NT2/D1 (cell line): ENCODE measurements at regions not wholly inside any gene's neighbourhood (a gene's known extent, or its start where the extent isn't known, plus 50 kb on each side); places are given as distances from the start of the nearest gene placed in this dataset.

Source experiments
- DNase-seq: peaks from one replicate; pipeline ENCODE4 v3.0.0-alpha.2; 2011; ENCODE audit warnings: low read depth, low spot score
- H3K27me3 ChIP-seq: 2 replicates; pipeline ENCODE4 v1.6.0; 2011; ENCODE audit warnings: mild to moderate bottlenecking; ENCODE audit not compliant: insufficient read length, insufficient read depth
- H3K36me3 ChIP-seq: 2 replicates; pipeline ENCODE4 v1.6.1; 2011; ENCODE audit warnings: mild to moderate bottlenecking, low read length, mixed read lengths; ENCODE audit not compliant: insufficient read depth, insufficient read length
- H3K4me1 ChIP-seq: 2 replicates; pipeline ENCODE4 v1.5.1; 2011; ENCODE audit not compliant: insufficient read depth, insufficient read length
- H3K4me3 ChIP-seq: 2 replicates; pipeline ENCODE4 v1.5.1; 2011; ENCODE audit warnings: low read depth; ENCODE audit not compliant: insufficient read length
- H3K9ac ChIP-seq: 2 replicates; pipeline ENCODE4 v1.6.0; 2011; ENCODE audit warnings: low read depth; ENCODE audit not compliant: insufficient read length
- H3K9me3 ChIP-seq: 2 replicates; pipeline ENCODE4 v1.5.1; 2011; ENCODE audit warnings: mild to moderate bottlenecking, low read length; ENCODE audit not compliant: insufficient read depth
- SUZ12 ChIP-seq: IDR thresholded peaks from 2 replicates; pipeline ENCODE4 v1.6.1; 2011; ENCODE audit not compliant: insufficient read length, insufficient read depth; ENCODE audit errors: extremely low read depth
- YY1 ChIP-seq: IDR thresholded peaks from 2 replicates; pipeline ENCODE4 v1.6.1; 2011; ENCODE audit not compliant: insufficient read length, insufficient read depth
- ZNF274 ChIP-seq: IDR thresholded peaks from 2 replicates; pipeline ENCODE4 v1.6.1; 2011; ENCODE audit warnings: mild to moderate bottlenecking, low read depth, low read length

DNA sequence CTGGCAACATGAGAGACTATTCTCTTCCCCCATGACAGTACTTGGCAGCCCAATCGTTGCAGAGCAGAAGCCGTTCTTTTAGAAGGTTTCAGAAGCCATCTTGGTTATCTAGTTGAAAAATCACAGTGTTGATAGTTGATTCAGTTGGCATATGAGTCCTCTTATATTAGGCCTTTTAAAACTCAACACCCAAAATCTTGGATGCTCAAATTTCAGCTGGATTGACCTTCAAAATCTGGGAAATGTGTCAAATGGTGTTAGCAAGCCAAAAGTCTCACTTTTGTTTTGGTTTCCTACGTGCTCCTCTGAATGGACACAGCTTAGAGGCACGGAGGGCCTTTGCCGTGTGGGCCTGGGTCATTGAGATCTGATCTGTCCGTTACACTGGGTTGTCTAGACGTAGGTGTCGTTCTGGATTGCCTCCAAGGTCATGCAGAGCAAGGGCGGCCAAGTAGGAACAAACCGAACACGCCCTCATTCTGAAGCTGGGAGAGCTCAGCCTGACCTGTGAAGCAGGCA lies 59.3 kb upstream of the BMPER start:
- H3K27me3 ChIP-seq = no peaks in the 10 kb centered on the region
- H3K9ac ChIP-seq = no peak overlapping the region
- H3K9me3 ChIP-seq = no peaks in the 10 kb centered on the region
- DNase-seq = no peak
- no peak overlapping the region for H3K4me3 ChIP-seq
- no peaks in the 10 kb centered on the region for H3K36me3 ChIP-seq
- TF ChIP-seq YY1 (no peak), SUZ12 (no peak), ZNF274 (no peak)
- H3K4me1 ChIP-seq = no peaks in the 10 kb centered on the region

DNA sequence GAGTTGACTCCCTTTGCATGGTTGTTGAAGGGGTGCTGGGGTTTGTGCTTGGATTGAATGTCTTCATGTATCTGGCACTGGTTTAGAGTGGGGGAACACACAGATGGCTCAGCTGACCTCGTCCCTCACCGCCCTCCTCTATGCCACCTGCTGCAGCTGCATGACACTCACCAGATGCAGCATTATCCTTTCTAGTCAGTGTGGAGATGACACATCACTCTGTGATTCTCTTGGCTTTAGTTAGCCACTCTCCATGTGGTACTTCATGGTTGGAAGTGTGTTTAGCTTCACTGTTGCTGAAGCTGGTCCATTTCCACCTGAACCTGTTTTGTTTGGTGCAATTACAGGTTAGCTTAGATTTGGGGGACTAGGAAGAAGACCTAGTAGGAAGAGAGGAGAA lies 56.3 kb upstream of the BMPER start:
- TF ChIP-seq ZNF274 = no peak
- no peak for TF ChIP-seq SUZ12
- no peak for TF ChIP-seq YY1
- Histone ChIP-seq H3K4me1 (no peaks in the 10 kb centered on the region), H3K9ac (no peak overlapping the region), H3K4me3 (no peak overlapping the region), H3K9me3 (no peaks in the 10 kb centered on the region), H3K27me3 (no peaks in the 10 kb centered on the region), H3K36me3 (no peaks in the 10 kb centered on the region)
- DNase-seq = no peak

DNA sequence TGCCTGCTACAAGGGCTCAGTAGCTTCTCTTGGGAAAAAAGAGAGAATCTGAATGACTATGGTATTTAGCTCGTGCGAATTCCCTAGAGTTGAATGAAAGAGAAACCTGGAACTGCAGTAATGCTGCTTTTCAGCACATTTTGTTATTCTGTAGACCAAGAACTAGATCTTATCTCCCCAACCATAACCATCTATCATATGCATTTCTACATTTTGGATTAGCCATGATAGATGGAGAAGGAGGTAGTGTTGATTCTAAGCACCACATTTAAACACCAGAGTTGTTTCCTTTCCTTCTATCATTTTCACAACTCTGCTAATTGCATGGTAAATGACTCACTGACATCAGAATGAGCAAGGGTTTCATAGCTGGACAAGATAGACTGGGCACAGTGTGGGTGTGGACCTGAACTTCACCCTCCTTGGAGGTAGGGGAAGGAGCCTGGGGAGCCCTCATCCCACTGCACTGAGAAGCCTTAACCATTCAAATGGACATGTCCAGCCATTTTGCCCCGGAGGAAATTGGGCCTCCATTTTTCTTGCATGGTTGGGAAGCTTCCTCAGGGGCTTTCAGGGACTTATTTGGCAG lies 55.3 kb upstream of the BMPER start:
- no peak for DNase-seq
- no peak overlapping the region for H3K4me3 ChIP-seq
- TF ChIP-seq SUZ12 = no peak
- TF ChIP-seq YY1 = no peak
- TF ChIP-seq ZNF274 = no peak
- H3K9me3 ChIP-seq = no peaks in the 10 kb centered on the region
- H3K9ac ChIP-seq = no peak overlapping the region
- no peaks in the 10 kb centered on the region for H3K36me3 ChIP-seq
- H3K27me3 ChIP-seq = no peaks in the 10 kb centered on the region
- no peaks in the 10 kb centered on the region for H3K4me1 ChIP-seq

DNA sequence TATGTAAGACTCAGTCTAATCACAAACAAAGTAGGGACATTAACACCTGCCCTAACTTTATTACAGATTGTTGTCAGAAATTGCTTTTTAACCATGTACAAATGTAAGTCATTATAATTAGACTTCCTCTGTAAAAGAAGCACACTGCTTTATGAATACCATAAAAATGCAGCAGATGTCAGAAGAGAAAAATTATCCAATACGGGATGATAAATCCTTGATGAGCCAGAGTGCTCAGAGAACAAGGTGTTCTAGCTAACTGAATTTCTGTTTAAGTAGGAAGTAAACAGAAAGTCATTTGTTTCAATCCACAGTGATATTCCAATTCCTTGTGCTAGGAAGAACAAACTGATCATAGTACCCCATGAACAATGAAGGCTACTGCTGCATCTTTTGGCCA lies 54.6 kb upstream of the BMPER start:
- Histone ChIP-seq H3K36me3 (no peaks in the 10 kb centered on the region), H3K27me3 (no peaks in the 10 kb centered on the region), H3K9me3 (no peaks in the 10 kb centered on the region), H3K4me1 (no peaks in the 10 kb centered on the region), H3K4me3 (no peak overlapping the region), H3K9ac (no peak overlapping the region)
- no peak for DNase-seq
- no peak for TF ChIP-seq YY1
- no peak for TF ChIP-seq ZNF274
- no peak for TF ChIP-seq SUZ12

DNA sequence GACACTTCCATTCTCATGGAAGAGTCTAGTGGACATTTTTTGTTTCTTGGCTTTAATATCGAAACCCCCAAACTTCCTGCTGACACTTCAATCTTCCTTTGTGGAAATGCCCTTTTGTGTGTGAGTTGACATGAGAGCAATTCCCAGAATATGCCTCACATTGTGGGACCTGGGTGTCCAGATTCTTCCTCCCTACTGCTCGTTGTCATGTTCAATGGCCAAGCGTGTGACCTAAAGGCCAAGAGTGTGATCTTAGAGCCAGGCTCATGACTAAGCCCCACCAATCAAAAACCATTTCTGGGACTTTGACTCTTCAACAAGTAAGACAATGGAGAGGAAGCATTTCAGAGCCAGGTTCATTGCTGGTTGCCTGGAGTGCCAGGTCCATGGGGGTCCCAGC lies 52.5 kb upstream of the BMPER start:
- no peak for DNase-seq
- Histone ChIP-seq H3K27me3 (no peaks in the 10 kb centered on the region), H3K36me3 (no peaks in the 10 kb centered on the region), H3K9me3 (no peaks in the 10 kb centered on the region), H3K4me1 (no peaks in the 10 kb centered on the region), H3K9ac (no peak overlapping the region), H3K4me3 (no peak overlapping the region)
- TF ChIP-seq ZNF274 (no peak), YY1 (no peak), SUZ12 (no peak)

DNA sequence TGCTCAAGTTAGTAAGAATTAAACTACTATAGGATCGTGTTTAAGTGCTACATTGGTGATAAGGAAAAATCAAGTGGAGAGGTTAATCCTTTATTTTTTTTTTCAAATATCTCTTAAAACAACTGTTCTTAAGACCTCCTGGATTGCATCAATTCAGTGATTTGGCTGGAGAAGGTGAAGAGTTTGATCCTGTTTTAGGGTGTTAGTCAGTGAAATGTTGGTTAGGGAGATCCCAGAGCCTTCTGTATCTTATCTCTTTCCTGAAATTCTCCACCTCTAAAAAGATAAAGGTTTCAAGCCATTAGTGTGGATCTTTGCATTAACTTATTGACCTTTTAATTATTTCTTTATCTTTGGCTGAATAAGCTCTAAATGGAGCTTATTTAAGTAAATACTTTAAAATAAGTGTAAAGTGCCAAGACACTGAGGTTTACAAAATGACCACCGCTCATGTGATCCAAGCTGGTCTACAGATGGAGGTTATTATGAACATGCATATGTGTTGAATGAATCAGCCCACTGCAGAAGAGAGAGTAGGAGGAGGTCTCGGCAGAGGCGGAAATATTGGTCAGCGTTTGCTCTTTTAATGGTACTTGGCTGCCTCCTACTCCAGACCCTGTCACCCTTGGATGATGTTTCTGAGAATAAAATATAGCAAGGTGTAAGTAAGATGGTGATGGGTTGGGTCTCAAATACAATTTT lies 51.8 kb upstream of the BMPER start:
- Histone ChIP-seq H3K4me1 (no peaks in the 10 kb centered on the region), H3K9me3 (no peaks in the 10 kb centered on the region), H3K4me3 (no peak overlapping the region), H3K27me3 (no peaks in the 10 kb centered on the region), H3K36me3 (no peaks in the 10 kb centered on the region), H3K9ac (no peak overlapping the region)
- TF ChIP-seq YY1 (no peak), SUZ12 (no peak), ZNF274 (no peak)
- no peak for DNase-seq

DNA sequence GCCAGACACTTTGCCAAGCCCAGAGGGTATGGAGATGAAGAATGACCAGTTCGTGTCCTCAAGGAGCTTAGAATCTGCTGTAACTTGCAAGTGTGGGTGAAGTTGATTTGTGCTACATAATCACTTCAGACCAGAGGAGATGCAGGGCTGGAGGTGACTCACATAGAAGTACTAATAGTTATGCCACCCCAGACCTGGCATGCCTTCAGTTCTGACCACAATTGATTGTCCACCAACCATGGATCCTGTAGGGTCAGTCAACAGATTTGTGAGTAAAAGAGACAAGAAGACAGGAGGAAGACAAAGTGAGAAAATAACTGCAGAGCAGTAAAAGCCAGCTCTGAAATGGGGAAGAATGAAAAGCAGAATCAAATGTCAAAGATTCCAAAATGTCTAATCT lies 51.2 kb upstream of the BMPER start:
- no peaks in the 10 kb centered on the region for H3K36me3 ChIP-seq
- no peaks in the 10 kb centered on the region for H3K27me3 ChIP-seq
- DNase-seq = no peak

More for the DNA sequence above, 51.2 kb upstream of the BMPER start:
- TF ChIP-seq SUZ12 (no peak), YY1 (no peak), ZNF274 (no peak)
- H3K4me1 ChIP-seq = no peaks in the 10 kb centered on the region
- no peak overlapping the region for H3K4me3 ChIP-seq
- H3K9ac ChIP-seq = no peak overlapping the region
- H3K9me3 ChIP-seq = no peaks in the 10 kb centered on the region
